K562 (cell line): ENCODE measurements at regions not wholly inside any gene's neighbourhood (a gene's known extent, or its start where the extent isn't known, plus 50 kb on each side); places are given as distances from the start of the nearest gene placed in this dataset.

Experiments used
- ATAC-seq: fragments of 200-7000 bp; cut with Tn5 transposase; 3 replicates; pipeline ENCODE4 v1.9.1; 2020; ENCODE audit warnings: moderate library complexity
- BruUV-seq: library from RNA; stranded (reverse); fragments of 400-500 nt; replicated peaks from 2 replicates; lab custom pipeline; 2021; lab: Mats Ljungman, UMichigan
- CTCF ChIA-PET: fragments of 300-600 bp; formaldehyde crosslinking; extraction: SDS; loops from one replicate; lab custom pipeline; 2021; ENCODE audit warnings: low intra/inter-chr PET ratio; lab: Yijun Ruan, JAX
- POLR2A ChIA-PET: fragments of 300-600, 350-650 bp; sonication (Branson Sonifier 250); formaldehyde crosslinking; extraction: SDS; loops from one replicate; lab custom pipeline; 2021; ENCODE audit warnings: antibody characterized with exemption, inconsistent platforms; lab: Yijun Ruan, JAX
- DNase-seq, 4 experiments: peaks; one replicate each; pipeline versions ENCODE4 v3.0.0 to v3.0.0-alpha.2; 2011 to 2018; ENCODE audit warnings: low spot score in 3 of 4, mixed read lengths in 3 of 4; ENCODE audit errors: extremely low read depth in 1 of 4
- FAIRE-seq: peaks from 2 replicates; lab custom pipeline; 2011; peaks lifted over from hg19 to GRCh38; lab: Jason Lieb, UNC
- H2AFZ ChIP-seq: 2 replicates; pipeline ENCODE4 v1.6.0; 2011; ENCODE audit warnings: low read depth, low read length, control low read depth, inconsistent platforms
- H3K27ac ChIP-seq: fragments of 200-600 bp; 3 replicates; pipeline ENCODE4 v1.8.0; 2011; ENCODE audit warnings: low read depth, mild to moderate bottlenecking, control low read depth, inconsistent platforms, low read length, moderate library complexity, mixed read lengths; ENCODE audit errors: extremely low read depth
- H3K27me3 ChIP-seq, 2 experiments: fragments of 300-600 bp in 1 of 2; 2 replicates in 1 of 2; 3 replicates in 1 of 2; pipeline versions ENCODE4 v1.6.0 to v1.8.0; 2011; ENCODE audit warnings: inconsistent platforms in 2 of 2, low read length in 2 of 2, mild to moderate bottlenecking in 1 of 2, mixed read lengths in 1 of 2, moderate library complexity in 1 of 2; ENCODE audit not compliant: control insufficient read depth in 2 of 2, insufficient read depth in 2 of 2
- H3K36me3 ChIP-seq: fragments of 300-600 bp; 3 replicates; pipeline ENCODE4 v1.8.0; 2011; ENCODE audit warnings: mild to moderate bottlenecking, low read length, inconsistent platforms; ENCODE audit not compliant: control insufficient read depth, insufficient read depth
- H3K4me1 ChIP-seq, 2 experiments: fragments of 200-600 bp in 1 of 2; replicated peaks in 1 of 2; 2 replicates in 1 of 2; 3 replicates in 1 of 2; pipeline versions ENCODE4 v1.5.1 to v1.8.0; 2011; ENCODE audit warnings: inconsistent platforms in 2 of 2, low read length in 2 of 2, mild to moderate bottlenecking in 1 of 2, mixed read lengths in 1 of 2, moderate library complexity in 1 of 2; ENCODE audit not compliant: control insufficient read depth in 2 of 2, insufficient read depth in 2 of 2
- H3K4me2 ChIP-seq: 2 replicates; pipeline ENCODE4 v1.6.1; 2011; ENCODE audit warnings: low read length, control low read depth, inconsistent platforms, mixed read lengths; ENCODE audit not compliant: insufficient read depth
- H3K4me3 ChIP-seq: fragments of 200-600 bp; sonication (generic), shearing (Covaris generic); 2 replicates; pipeline ENCODE4 v1.5.1; 2016; ENCODE audit warnings: control low read depth, inconsistent platforms
- H3K79me2 ChIP-seq: fragments of 200-600 bp; 3 replicates; pipeline ENCODE4 v1.8.0; 2011; ENCODE audit warnings: low read length, inconsistent platforms; ENCODE audit not compliant: control insufficient read depth, insufficient read depth
- H3K9ac ChIP-seq, 2 experiments: 2 replicates each; pipeline versions ENCODE4 v1.6.0 to v1.6.1; 2011; ENCODE audit warnings: low read depth in 2 of 2, low read length in 2 of 2, control low read depth in 1 of 2, inconsistent platforms in 1 of 2, mild to moderate bottlenecking in 1 of 2, mixed read lengths in 1 of 2; ENCODE audit not compliant: insufficient read depth in 1 of 2
- H3K9me1 ChIP-seq: one replicate; pipeline ENCODE4 v1.6.0; 2011; ENCODE audit warnings: inconsistent platforms, mild to moderate bottlenecking, low read length, moderate library complexity; ENCODE audit not compliant: control insufficient read depth, insufficient read depth
- H3K9me3 ChIP-seq: replicated peaks from 2 replicates; pipeline ENCODE4 v1.5.1; 2011; ENCODE audit warnings: low read depth, low read length, inconsistent platforms; ENCODE audit not compliant: control insufficient read depth, insufficient read depth
- H4K20me1 ChIP-seq: replicated peaks from 2 replicates; pipeline ENCODE4 v1.6.1; 2011; ENCODE audit warnings: low read length, inconsistent platforms, mixed read lengths; ENCODE audit not compliant: control insufficient read depth, insufficient read depth
- BRCA1 ChIP-seq, 2 experiments: fragments of 450-650 bp in 1 of 2; sonication (generic) in 1 of 2; formaldehyde crosslinking in 1 of 2; IDR thresholded peaks; 2 replicates each; pipeline versions ENCODE4 v1.5.0 to v1.6.1; 2017 to 2020; ENCODE audit warnings: mild to moderate bottlenecking in 1 of 2, missing genetic modification reagents in 1 of 2
- FOS ChIP-seq: IDR thresholded peaks from 3 replicates; pipeline ENCODE4 v1.6.1; 2011; ENCODE audit not compliant: insufficient read length; ENCODE audit errors: extremely low read depth
- NR2C2 ChIP-seq, 2 experiments: fragments of 200-800 bp in 1 of 2; sonication (Bioruptor generic) in 1 of 2; sonication (generic) in 1 of 2; formaldehyde crosslinking in 1 of 2; IDR thresholded peaks; 2 replicates each; pipeline versions ENCODE4 v1.6.1 to v1.8.0; 2016 to 2022; ENCODE audit warnings: mild to moderate bottlenecking in 1 of 2, missing compliant biosample characterization in 1 of 2, missing genetic modification characterization in 1 of 2, missing genetic modification reagents in 1 of 2
- THRB ChIP-seq: fragments of 450-650 bp; formaldehyde crosslinking; conservative IDR thresholded peaks from 2 replicates; pipeline ENCODE4 v1.4.0; 2022; ENCODE audit warnings: mild to moderate bottlenecking, missing genetic modification characterization
- WGBS: fragments of 100-300 bp; shearing (Covaris generic); methylation state at CpG from one replicate; pipeline ENCODE4 v1.1.6; 2016; ENCODE audit warnings: low coverage, mixed read lengths; ENCODE audit not compliant: insufficient coverage; ENCODE audit errors: missing lambda C conversion rate; 5-methylcytosine and 5-hydroxymethylcytosine counted together
- in situ Hi-C: fragments of 300-500 bp; cut with MboI; formaldehyde crosslinking; loops from 4 replicates; pipeline ENCODE4 v1.15.0; 2018; ENCODE audit warnings: inconsistent platforms, mixed read lengths
- intact Hi-C: fragments of 100-400 bp; cut with micrococcal nuclease; formaldehyde crosslinking; loops from 2 replicates; pipeline ENCODE4 v1.14.2; 2022

DNA sequence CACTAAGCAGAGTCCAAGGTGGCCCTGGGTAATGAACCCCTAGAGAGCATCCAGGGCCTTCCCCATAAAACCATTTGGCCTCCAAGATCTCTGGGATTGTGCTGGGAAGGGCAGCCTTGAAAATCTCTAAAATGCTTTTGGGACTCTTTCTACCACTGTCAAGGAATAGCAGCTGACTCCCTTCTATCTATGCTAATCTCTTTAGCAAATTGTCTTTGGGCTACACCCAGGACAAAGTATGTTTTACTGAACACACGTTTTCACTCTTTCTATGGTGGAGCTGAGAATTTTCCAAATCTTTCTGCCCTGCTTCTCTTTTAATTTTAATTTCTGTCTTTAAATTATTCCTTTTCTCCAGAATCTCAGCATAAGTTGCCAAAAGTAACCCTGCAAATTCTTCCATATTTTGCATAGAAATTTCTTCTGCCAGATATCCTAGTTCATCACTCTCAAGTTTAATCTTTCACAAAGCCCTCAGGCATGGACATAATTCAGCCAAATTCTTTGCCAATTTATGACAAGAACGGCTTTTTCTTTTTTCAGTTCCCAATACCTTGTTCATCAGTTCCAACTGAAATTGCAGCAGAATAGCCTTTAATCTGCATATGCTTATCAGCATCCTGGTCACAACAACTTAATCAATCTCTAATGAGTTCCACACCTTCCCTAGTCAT is 687.0 kb upstream of the ADGRL4 start:
- CTCF ChIA-PET: no interaction called here
- Histone ChIP-seq H4K20me1 (no peaks in the 10 kb centered on the region), H3K36me3 (no peaks in the 10 kb centered on the region), H2AFZ (no peak overlapping the region), H3K27ac (no peak overlapping the region), H3K9me1 (no peaks in the 10 kb centered on the region), H3K9ac (no peak overlapping the region), H3K79me2 (no peaks in the 10 kb centered on the region), H3K4me3 (no peak overlapping the region), H3K4me1 (no peaks in the 10 kb centered on the region), H3K4me2 (no peak overlapping the region), H3K9me3 (no peaks in the 10 kb centered on the region), H3K27me3 (no peaks in the 10 kb centered on the region)
- DNase-seq (no peak), FAIRE-seq (no peak), ATAC-seq (no peak)
- 0% methylated on average over 2 of the region's 2 CpGs for WGBS
- BruUV-seq: no TSS peak
- POLR2A ChIA-PET: no interaction called here
- intact Hi-C loops: no loop called here
- TF ChIP-seq THRB (CRISPR knock-in tag) (no peak), NR2C2 (CRISPR knock-in tag; IDR thresholded peaks at IDR 0.05) (no peak), NR2C2 (tag; IDR thresholded peaks at IDR 0.05) (no peak), BRCA1 (IDR thresholded peaks at IDR 0.05) (no peak), BRCA1 (CRISPR knock-in tag; IDR thresholded peaks at IDR 0.05) (no peak), FOS (no peak)
- in situ Hi-C loops: no loop called here
